ENCODE measurements at regions not wholly inside any gene's neighbourhood (a gene's known extent, or its start where the extent isn't known, plus 50 kb on each side); places are given as distances from the start of the nearest gene placed in this dataset.

DNA sequence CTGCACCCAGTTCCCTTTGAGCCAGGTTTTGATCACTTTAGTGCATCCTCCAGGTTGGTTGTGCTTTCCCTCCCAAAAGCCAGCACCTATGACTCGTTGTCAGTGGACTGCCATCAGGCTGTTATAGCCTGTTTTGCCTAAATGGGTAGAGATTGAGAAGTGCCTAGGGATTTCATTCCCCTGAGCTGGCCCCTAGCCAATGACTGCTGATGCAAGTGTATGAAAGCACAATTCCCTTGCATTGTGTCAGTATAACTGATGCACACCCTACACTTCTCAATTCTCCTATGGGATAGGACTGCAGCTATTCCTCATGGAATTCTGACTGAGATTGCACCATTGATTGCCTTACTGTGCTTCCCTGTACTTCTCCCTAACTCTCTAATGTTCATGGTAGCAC is 102.1 kb upstream of the ARPP21 start:
- H3K36me3 ChIP-seq (ENCODE audit: low read length) = no peaks in the 10 kb centered on the region
- no peaks in the 10 kb centered on the region for H3K79me2 ChIP-seq (ENCODE audit: insufficient read depth, low read length)
- H4K20me1 ChIP-seq (ENCODE audit: low read depth, low read length) = no peaks in the 10 kb centered on the region
- no peaks in the 10 kb centered on the region for H3K9me3 ChIP-seq (ENCODE audit: insufficient read depth, low read length)
- no peak overlapping the region for H3K4me3 ChIP-seq (ENCODE audit: insufficient read depth, low read length, poor library complexity, severe bottlenecking)
- H3K27ac ChIP-seq (ENCODE audit: low read depth, low read length) = no peak overlapping the region
- TF ChIP-seq, protein P1, sequence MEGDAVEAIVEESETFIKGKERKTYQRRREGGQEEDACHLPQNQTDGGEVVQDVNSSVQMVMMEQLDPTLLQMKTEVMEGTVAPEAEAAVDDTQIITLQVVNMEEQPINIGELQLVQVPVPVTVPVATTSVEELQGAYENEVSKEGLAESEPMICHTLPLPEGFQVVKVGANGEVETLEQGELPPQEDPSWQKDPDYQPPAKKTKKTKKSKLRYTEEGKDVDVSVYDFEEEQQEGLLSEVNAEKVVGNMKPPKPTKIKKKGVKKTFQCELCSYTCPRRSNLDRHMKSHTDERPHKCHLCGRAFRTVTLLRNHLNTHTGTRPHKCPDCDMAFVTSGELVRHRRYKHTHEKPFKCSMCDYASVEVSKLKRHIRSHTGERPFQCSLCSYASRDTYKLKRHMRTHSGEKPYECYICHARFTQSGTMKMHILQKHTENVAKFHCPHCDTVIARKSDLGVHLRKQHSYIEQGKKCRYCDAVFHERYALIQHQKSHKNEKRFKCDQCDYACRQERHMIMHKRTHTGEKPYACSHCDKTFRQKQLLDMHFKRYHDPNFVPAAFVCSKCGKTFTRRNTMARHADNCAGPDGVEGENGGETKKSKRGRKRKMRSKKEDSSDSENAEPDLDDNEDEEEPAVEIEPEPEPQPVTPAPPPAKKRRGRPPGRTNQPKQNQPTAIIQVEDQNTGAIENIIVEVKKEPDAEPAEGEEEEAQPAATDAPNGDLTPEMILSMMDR (IDR thresholded peaks at IDR 0.05; ENCODE audit: insufficient read depth, low read length, poor library complexity, severe bottlenecking) = no peak
- no peak for TF ChIP-seq EZH2phosphoT487 (conservative IDR thresholded peaks at IDR 0.05; ENCODE audit: low read length)
- H3K27me3 ChIP-seq (ENCODE audit: low read length) = no peaks in the 10 kb centered on the region
- no peaks in the 10 kb centered on the region for H3F3A ChIP-seq (ENCODE audit: insufficient read depth)
- no peaks in the 10 kb centered on the region for H3K9me2 ChIP-seq (replicated peaks; ENCODE audit: insufficient read depth, low read length)
- no peak overlapping the region for H2AFZ ChIP-seq (ENCODE audit: low read depth, low read length, severe bottlenecking)
- H3K4me2 ChIP-seq (ENCODE audit: low read depth, low read length, poor library complexity, severe bottlenecking) = no peak overlapping the region
- no peak overlapping the region for H3K9ac ChIP-seq (ENCODE audit: low read length)

DNA sequence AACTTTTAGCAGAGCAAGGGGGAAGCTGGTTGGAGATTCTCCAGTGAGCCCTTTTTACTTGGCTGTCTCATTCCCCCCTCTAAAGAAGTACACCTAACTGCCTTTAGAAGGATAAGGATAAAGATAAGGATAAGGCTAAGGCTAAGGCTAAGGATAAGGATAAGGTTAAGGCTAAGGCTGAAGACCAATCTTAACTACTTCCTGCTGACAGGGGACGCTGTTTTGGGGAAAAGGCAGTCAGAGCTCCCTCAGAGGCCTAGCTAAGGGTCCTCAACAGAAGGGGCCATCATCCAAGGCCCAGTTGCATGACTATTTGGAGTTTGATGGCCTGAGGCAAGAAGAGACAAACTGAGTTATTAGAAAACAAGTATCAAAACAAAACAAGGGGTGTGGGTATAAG is 94.3 kb upstream of the ARPP21 start:
- no peaks in the 10 kb centered on the region for H3K9me2 ChIP-seq (replicated peaks; ENCODE audit: insufficient read depth, low read length)
- no peak overlapping the region for H3K4me2 ChIP-seq (ENCODE audit: low read depth, low read length, poor library complexity, severe bottlenecking)
- TF ChIP-seq EZH2phosphoT487 (conservative IDR thresholded peaks at IDR 0.05; ENCODE audit: low read length) = no peak
- TF ChIP-seq, protein P1 (IDR thresholded peaks at IDR 0.05; ENCODE audit: insufficient read depth, low read length, poor library complexity, severe bottlenecking) = no peak
- no peak overlapping the region for H3K27ac ChIP-seq (ENCODE audit: low read depth, low read length)
- H3K27me3 ChIP-seq (ENCODE audit: low read length) = no peaks in the 10 kb centered on the region
- H2AFZ ChIP-seq (ENCODE audit: low read depth, low read length, severe bottlenecking) = no peak overlapping the region
- no peaks in the 10 kb centered on the region for H4K20me1 ChIP-seq (ENCODE audit: low read depth, low read length)
- no peak overlapping the region for H3K4me3 ChIP-seq (ENCODE audit: insufficient read depth, low read length, poor library complexity, severe bottlenecking)
- H3K9me3 ChIP-seq (ENCODE audit: insufficient read depth, low read length) = no peaks in the 10 kb centered on the region
- no peaks in the 10 kb centered on the region for H3K36me3 ChIP-seq (ENCODE audit: low read length)
- no peaks in the 10 kb centered on the region for H3F3A ChIP-seq (ENCODE audit: insufficient read depth)
- H3K79me2 ChIP-seq (ENCODE audit: insufficient read depth, low read length) = no peaks in the 10 kb centered on the region
- no peak overlapping the region for H3K9ac ChIP-seq (ENCODE audit: low read length)

DNA sequence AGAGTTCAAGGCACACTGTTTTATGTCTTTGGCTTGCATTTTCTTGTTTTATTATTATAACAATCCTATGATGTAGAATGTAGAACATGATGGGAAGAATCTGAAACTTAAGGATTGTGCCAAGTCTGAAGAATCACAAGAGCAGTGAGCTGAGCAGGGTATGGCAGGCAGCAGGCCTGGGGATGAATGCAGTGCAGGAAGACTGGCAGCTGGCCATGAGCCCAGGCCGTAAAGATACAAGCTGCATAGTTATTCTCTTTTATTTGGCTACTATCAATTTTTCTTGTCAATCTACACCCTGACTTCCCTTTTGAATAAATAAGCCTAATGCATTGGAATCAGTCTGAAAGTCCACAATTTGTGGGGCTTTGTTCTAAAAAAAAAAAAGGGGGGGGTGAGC is 89.6 kb upstream of the ARPP21 start:
- H2AFZ ChIP-seq (ENCODE audit: low read depth, low read length, severe bottlenecking) = no peak overlapping the region
- H3F3A ChIP-seq (ENCODE audit: insufficient read depth) = no peaks in the 10 kb centered on the region
- no peaks in the 10 kb centered on the region for H4K20me1 ChIP-seq (ENCODE audit: low read depth, low read length)
- H3K9ac ChIP-seq (ENCODE audit: low read length) = no peak overlapping the region
- H3K36me3 ChIP-seq (ENCODE audit: low read length) = no peaks in the 10 kb centered on the region
- no peak overlapping the region for H3K27ac ChIP-seq (ENCODE audit: low read depth, low read length)
- no peaks in the 10 kb centered on the region for H3K27me3 ChIP-seq (ENCODE audit: low read length)
- H3K9me2 ChIP-seq (replicated peaks; ENCODE audit: insufficient read depth, low read length) = no peaks in the 10 kb centered on the region
- no peak overlapping the region for H3K4me2 ChIP-seq (ENCODE audit: low read depth, low read length, poor library complexity, severe bottlenecking)
- no peaks in the 10 kb centered on the region for H3K9me3 ChIP-seq (ENCODE audit: insufficient read depth, low read length)
- no peak for TF ChIP-seq EZH2phosphoT487 (conservative IDR thresholded peaks at IDR 0.05; ENCODE audit: low read length)
- H3K79me2 ChIP-seq (ENCODE audit: insufficient read depth, low read length) = no peaks in the 10 kb centered on the region
- H3K4me3 ChIP-seq (ENCODE audit: insufficient read depth, low read length, poor library complexity, severe bottlenecking) = no peak overlapping the region

DNA sequence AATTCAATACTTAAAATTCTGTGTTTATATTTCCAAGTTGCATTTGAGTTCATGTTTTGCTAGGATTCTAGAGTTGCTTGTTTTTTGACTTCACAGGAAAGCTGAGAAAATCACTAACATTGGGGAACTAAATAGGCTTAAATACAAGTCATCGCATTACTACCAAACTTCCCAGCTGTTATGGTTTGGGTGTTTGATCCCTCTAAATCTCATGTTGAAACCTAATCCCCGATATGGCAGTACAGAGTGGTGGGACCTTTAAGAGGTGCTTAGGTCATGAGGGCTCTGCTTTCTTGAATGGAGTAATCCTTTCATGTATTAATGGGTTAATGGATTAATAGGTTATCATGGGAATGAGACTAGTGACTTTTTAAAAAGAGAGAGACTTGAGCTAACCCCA is 77.2 kb upstream of the ARPP21 start:
- Histone ChIP-seq H3K27me3 (ENCODE audit: low read length) (no peaks in the 10 kb centered on the region), H2AFZ (ENCODE audit: low read depth, low read length, severe bottlenecking) (peak overlapping the region; percentile 31), H3K27ac (ENCODE audit: low read depth, low read length) (no peak overlapping the region), H3K36me3 (ENCODE audit: low read length) (no peaks in the 10 kb centered on the region), H3K4me2 (ENCODE audit: low read depth, low read length, poor library complexity, severe bottlenecking) (no peak overlapping the region), H3K79me2 (ENCODE audit: insufficient read depth, low read length) (no peaks in the 10 kb centered on the region), H3K9ac (ENCODE audit: low read length) (no peak overlapping the region), H3K9me3 (ENCODE audit: insufficient read depth, low read length) (0 out of 2 replicates have a peak, but pooled peaks cover 4% of the 10 kb centered on the region), H4K20me1 (ENCODE audit: low read depth, low read length) (no peaks in the 10 kb centered on the region), H3F3A (ENCODE audit: insufficient read depth) (no peaks in the 10 kb centered on the region), H3K9me2 (replicated peaks; ENCODE audit: insufficient read depth, low read length) (no peaks in the 10 kb centered on the region), H3K4me3 (ENCODE audit: insufficient read depth, low read length, poor library complexity, severe bottlenecking) (no peak overlapping the region)
- TF ChIP-seq, protein P1 (IDR thresholded peaks at IDR 0.05; ENCODE audit: insufficient read depth, low read length, poor library complexity, severe bottlenecking) = no peak
- TF ChIP-seq EZH2phosphoT487 (conservative IDR thresholded peaks at IDR 0.05; ENCODE audit: low read length) = no peak
